H9 (cell line): ENCODE measurements at regions not wholly inside any gene's neighbourhood (a gene's known extent, or its start where the extent isn't known, plus 50 kb on each side); places are given as distances from the start of the nearest gene placed in this dataset.

Experiments used
- DNase-seq: peaks from one replicate; pipeline ENCODE4 v3.0.0-alpha.2; 2017
- H2AFZ ChIP-seq: one replicate; pipeline ENCODE4 v1.6.1; 2013; ENCODE audit warnings: mild to moderate bottlenecking, low read length, control low read depth, moderate library complexity
- H2AK5ac ChIP-seq: 2 replicates; pipeline ENCODE4 v1.6.1; 2013; ENCODE audit warnings: low read length, control low read depth, mixed read lengths; ENCODE audit not compliant: insufficient read length
- H2BK120ac ChIP-seq: one replicate; pipeline ENCODE4 v1.6.1; 2013; ENCODE audit warnings: low read depth, mild to moderate bottlenecking, low read length, control low read depth, inconsistent platforms; ENCODE audit not compliant: poor library complexity, severe bottlenecking
- H2BK12ac ChIP-seq: 2 replicates; pipeline ENCODE4 v1.6.1; 2013; ENCODE audit warnings: low read length, control low read depth, mixed read lengths, low read depth; ENCODE audit not compliant: insufficient read length
- H2BK15ac ChIP-seq: 2 replicates; pipeline ENCODE4 v1.6.1; 2013; ENCODE audit warnings: low read depth, low read length, control low read depth
- H2BK20ac ChIP-seq: one replicate; pipeline ENCODE4 v1.6.1; 2013; ENCODE audit warnings: low read depth, mild to moderate bottlenecking, low read length, control low read depth, inconsistent platforms; ENCODE audit not compliant: poor library complexity, severe bottlenecking
- H2BK5ac ChIP-seq: 2 replicates; pipeline ENCODE4 v1.6.1; 2013; ENCODE audit warnings: low read length, control low read depth, mixed read lengths; ENCODE audit not compliant: insufficient read length
- H3K14ac ChIP-seq: 2 replicates; pipeline ENCODE4 v1.6.1; 2013; ENCODE audit warnings: low read length, control low read depth; ENCODE audit not compliant: insufficient read depth
- H3K18ac ChIP-seq: 2 replicates; pipeline ENCODE4 v1.6.1; 2013; ENCODE audit warnings: low read depth, mild to moderate bottlenecking, mixed read lengths, low read length, control low read depth; ENCODE audit not compliant: insufficient read length
- H3K23ac ChIP-seq: 2 replicates; pipeline ENCODE4 v1.6.1; 2013; ENCODE audit warnings: low read length, control low read depth, mixed read lengths, low read depth; ENCODE audit not compliant: insufficient read length
- H3K23me2 ChIP-seq: 2 replicates; pipeline ENCODE4 v1.6.1; 2013; ENCODE audit warnings: low read depth, mild to moderate bottlenecking, mixed read lengths, low read length, control low read depth; ENCODE audit not compliant: insufficient read length, poor library complexity, severe bottlenecking
- H3K27ac ChIP-seq: 2 replicates; pipeline ENCODE4 v1.5.1; 2013; ENCODE audit warnings: low read length, control low read depth, mixed read lengths, low read depth; ENCODE audit not compliant: insufficient read length
- H3K27me3 ChIP-seq: 2 replicates; pipeline ENCODE4 v1.6.1; 2013; ENCODE audit warnings: low read length, control low read depth, inconsistent platforms; ENCODE audit not compliant: insufficient read depth
- H3K4ac ChIP-seq: 2 replicates; pipeline ENCODE4 v1.6.1; 2013; ENCODE audit warnings: low read depth, mild to moderate bottlenecking, control low read depth, inconsistent platforms, low read length, moderate library complexity
- H3K4me1 ChIP-seq: 2 replicates; pipeline ENCODE4 v1.6.1; 2013; ENCODE audit warnings: low read length, control low read depth, inconsistent platforms; ENCODE audit not compliant: insufficient read depth
- H3K4me2 ChIP-seq: 2 replicates; pipeline ENCODE4 v1.6.1; 2013; ENCODE audit warnings: low read length, control low read depth, mixed read lengths; ENCODE audit not compliant: insufficient read length, insufficient read depth
- H3K56ac ChIP-seq: 2 replicates; pipeline ENCODE4 v1.6.1; 2013; ENCODE audit warnings: low read depth, mild to moderate bottlenecking, mixed read lengths, low read length, control low read depth; ENCODE audit not compliant: insufficient read length
- H3K79me1 ChIP-seq: 2 replicates; pipeline ENCODE4 v1.6.1; 2013; ENCODE audit warnings: low read depth, mild to moderate bottlenecking, moderate library complexity, low read length, control low read depth, inconsistent platforms; ENCODE audit not compliant: insufficient read depth, poor library complexity, severe bottlenecking
- H3K79me2 ChIP-seq: 2 replicates; pipeline ENCODE4 v1.6.1; 2013; ENCODE audit warnings: low read length, control low read depth, inconsistent platforms; ENCODE audit not compliant: insufficient read depth
- H3K9ac ChIP-seq: 2 replicates; pipeline ENCODE4 v1.6.1; 2013; ENCODE audit warnings: low read length, control low read depth, mixed read lengths; ENCODE audit not compliant: insufficient read length; ENCODE audit errors: extremely low read depth
- H3K9me3 ChIP-seq: one replicate; pipeline ENCODE4 v1.6.1; 2013; ENCODE audit warnings: low read depth, low read length, inconsistent platforms; ENCODE audit not compliant: control insufficient read depth
- H3T11ph ChIP-seq: one replicate; pipeline ENCODE4 v1.6.1; 2013; ENCODE audit warnings: mild to moderate bottlenecking, low read length, control low read depth, inconsistent platforms
- H4K20me1 ChIP-seq: one replicate; pipeline ENCODE4 v1.6.1; 2013; ENCODE audit not compliant: control insufficient read depth, insufficient read length, insufficient read depth
- H4K5ac ChIP-seq: 2 replicates; pipeline ENCODE4 v1.6.1; 2013; ENCODE audit warnings: low read depth, mild to moderate bottlenecking, mixed read lengths, low read length, control low read depth; ENCODE audit not compliant: insufficient read length
- H4K8ac ChIP-seq: replicated peaks from 2 replicates; pipeline ENCODE4 v1.6.1; 2013; ENCODE audit warnings: low read length, control low read depth, mixed read lengths, low read depth; ENCODE audit not compliant: insufficient read length
- H4K91ac ChIP-seq: 2 replicates; pipeline ENCODE4 v1.6.1; 2013; ENCODE audit warnings: low read depth, mild to moderate bottlenecking, moderate library complexity, mixed read lengths, low read length, control low read depth; ENCODE audit not compliant: insufficient read length
- H3K27ac Mint-ChIP-seq, 3 experiments: 2 replicates in 2 of 3; 3 replicates in 1 of 3; pipeline ENCODE4 v1.8.0; 2020 to 2021; ENCODE audit warnings: mixed read lengths in 3 of 3, mild to moderate bottlenecking in 1 of 3, moderate library complexity in 1 of 3
- H3K27me3 Mint-ChIP-seq: 2 replicates; pipeline ENCODE4 v1.8.0; 2021; ENCODE audit warnings: low read depth, mild to moderate bottlenecking, moderate library complexity, mixed read lengths
- H3K36me3 Mint-ChIP-seq, 3 experiments: 2 replicates in 2 of 3; 3 replicates in 1 of 3; pipeline ENCODE4 v1.8.0; 2020 to 2021; ENCODE audit warnings: low read depth in 3 of 3, mixed read lengths in 3 of 3; ENCODE audit not compliant: insufficient read depth in 1 of 3
- H3K4me1 Mint-ChIP-seq, 2 experiments: 2 replicates each; pipeline ENCODE4 v1.8.0; 2020; ENCODE audit warnings: mixed read lengths in 2 of 2
- H3K4me3 Mint-ChIP-seq, 2 experiments: 2 replicates in 1 of 2; 3 replicates in 1 of 2; pipeline ENCODE4 v1.8.0; 2020 to 2021; ENCODE audit warnings: mild to moderate bottlenecking in 2 of 2, mixed read lengths in 2 of 2, moderate library complexity in 1 of 2
- H3K9me3 Mint-ChIP-seq, 2 experiments: 2 replicates in 1 of 2; 3 replicates in 1 of 2; pipeline ENCODE4 v1.8.0; 2020; ENCODE audit warnings: mild to moderate bottlenecking in 2 of 2, mixed read lengths in 2 of 2, moderate library complexity in 1 of 2
- TF ChIP-seq, protein P1 (sequence below): fragments of 200-600 bp; sonication (generic); conservative IDR thresholded peaks from 3 replicates; pipeline ENCODE4 v1.8.0; 2021; ENCODE audit warnings: antibody characterized with exemption, mild to moderate bottlenecking

DNA sequence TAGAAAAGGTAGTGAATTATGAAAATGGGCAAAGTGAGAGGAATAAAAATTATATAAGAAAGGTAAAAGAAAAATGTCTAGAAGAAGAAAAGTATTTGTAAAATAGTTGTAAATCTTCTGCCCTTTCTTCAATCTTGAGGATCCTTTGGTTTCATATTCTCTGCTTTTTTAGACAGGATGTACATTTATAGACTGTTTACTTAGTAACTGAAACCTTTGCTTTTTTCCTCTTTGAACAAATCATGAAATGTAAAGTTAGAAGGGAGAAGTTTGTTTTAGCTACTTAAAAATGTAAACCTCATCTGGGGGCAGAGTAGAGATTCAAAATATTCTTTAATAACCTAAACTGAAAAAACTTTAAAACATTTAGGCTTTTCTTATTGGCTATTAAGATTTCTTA, 150.4 kb upstream of the ITGA4 start:
- H3K9ac ChIP-seq, result no peak overlapping the region
- no peak overlapping the region for H3K14ac ChIP-seq
- no peaks in the 10 kb centered on the region for H3K79me1 ChIP-seq
- H4K20me1 ChIP-seq, result no peaks in the 10 kb centered on the region
- no peak overlapping the region for H2BK20ac ChIP-seq
- H2BK15ac ChIP-seq, result no peak overlapping the region
- no peaks in the 10 kb centered on the region for H3K79me2 ChIP-seq
- no peak overlapping the region for H3K27ac ChIP-seq
- H3K23me2 ChIP-seq, result no peaks in the 10 kb centered on the region
- H3K27me3 Mint-ChIP-seq, result no peaks in the 10 kb centered on the region
- H3T11ph ChIP-seq, result no peak overlapping the region
- H3K4ac ChIP-seq, result no peak overlapping the region
- H4K5ac ChIP-seq, result no peak overlapping the region
- H2AK5ac ChIP-seq, result no peak overlapping the region
- no peak overlapping the region for H3K27ac Mint-ChIP-seq
- no peaks in the 10 kb centered on the region for H3K27me3 ChIP-seq
- DNase-seq, result no peak
- H3K36me3 Mint-ChIP-seq, result no peaks in the 10 kb centered on the region
- no peak overlapping the region for H3K4me2 ChIP-seq
- H4K8ac ChIP-seq, result no peak overlapping the region
- H4K91ac ChIP-seq, result no peak overlapping the region
- H3K23ac ChIP-seq, result no peak overlapping the region
- no peak overlapping the region for H3K4me3 Mint-ChIP-seq
- TF ChIP-seq, protein P1, sequence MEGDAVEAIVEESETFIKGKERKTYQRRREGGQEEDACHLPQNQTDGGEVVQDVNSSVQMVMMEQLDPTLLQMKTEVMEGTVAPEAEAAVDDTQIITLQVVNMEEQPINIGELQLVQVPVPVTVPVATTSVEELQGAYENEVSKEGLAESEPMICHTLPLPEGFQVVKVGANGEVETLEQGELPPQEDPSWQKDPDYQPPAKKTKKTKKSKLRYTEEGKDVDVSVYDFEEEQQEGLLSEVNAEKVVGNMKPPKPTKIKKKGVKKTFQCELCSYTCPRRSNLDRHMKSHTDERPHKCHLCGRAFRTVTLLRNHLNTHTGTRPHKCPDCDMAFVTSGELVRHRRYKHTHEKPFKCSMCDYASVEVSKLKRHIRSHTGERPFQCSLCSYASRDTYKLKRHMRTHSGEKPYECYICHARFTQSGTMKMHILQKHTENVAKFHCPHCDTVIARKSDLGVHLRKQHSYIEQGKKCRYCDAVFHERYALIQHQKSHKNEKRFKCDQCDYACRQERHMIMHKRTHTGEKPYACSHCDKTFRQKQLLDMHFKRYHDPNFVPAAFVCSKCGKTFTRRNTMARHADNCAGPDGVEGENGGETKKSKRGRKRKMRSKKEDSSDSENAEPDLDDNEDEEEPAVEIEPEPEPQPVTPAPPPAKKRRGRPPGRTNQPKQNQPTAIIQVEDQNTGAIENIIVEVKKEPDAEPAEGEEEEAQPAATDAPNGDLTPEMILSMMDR, result no peak
- H2AFZ ChIP-seq, result no peak overlapping the region
- H2BK5ac ChIP-seq, result no peak overlapping the region
- no peak overlapping the region for H2BK120ac ChIP-seq
- no peak overlapping the region for H3K18ac ChIP-seq
- no peaks in the 10 kb centered on the region for H3K9me3 ChIP-seq
- no peaks in the 10 kb centered on the region for H3K9me3 Mint-ChIP-seq
- H2BK12ac ChIP-seq, result no peak overlapping the region
- peaks cover 7 to 8% of the 10 kb centered on the region in 2 experiments for H3K4me1 Mint-ChIP-seq
- no peak overlapping the region for H3K56ac ChIP-seq
- H3K4me1 ChIP-seq, result no peaks in the 10 kb centered on the region
